HCEC 1CT (cell line): ENCODE measurements at regions not wholly inside any gene's neighbourhood (a gene's known extent, or its start where the extent isn't known, plus 50 kb on each side); places are given as distances from the start of the nearest gene placed in this dataset.

Source experiments
- DNase-seq: peaks from one replicate; pipeline ENCODE4 v3.0.0-alpha.2; 2017

- no peak for DNase-seq
These were observed 104.2 kb upstream of the HSD17B12 start for GRCh38 chr11:43576320-43576802.

GRCh38 chr11:43576803-43577521 lies 103.6 kb upstream of the HSD17B12 start:
- peak; percentile 48 for DNase-seq

GRCh38 chr11:43577566-43578264 lies 102.8 kb upstream of the HSD17B12 start:
- no peak for DNase-seq

GRCh38 chr11:43578346-43579170 lies 102.0 kb upstream of the HSD17B12 start:
- DNase-seq, result peak; percentile 77

- peak; percentile 52 for DNase-seq
These were observed 101.2 kb upstream of the HSD17B12 start for GRCh38 chr11:43579171-43579918.

- no peak for DNase-seq
These were observed 100.6 kb upstream of the HSD17B12 start for GRCh38 chr11:43579919-43580276.

GRCh38 chr11:43580735-43581369 lies 99.7 kb upstream of the HSD17B12 start:
- no peak for DNase-seq

GRCh38 chr11:43581370-43582023 lies 99.0 kb upstream of the HSD17B12 start:
- DNase-seq, result no peak

- DNase-seq, result no peak
These were observed 98.3 kb upstream of the HSD17B12 start for GRCh38 chr11:43582024-43582862.

- no peak for DNase-seq
These were observed 97.6 kb upstream of the HSD17B12 start for GRCh38 chr11:43582863-43583462.

- DNase-seq, result no peak
These were observed 97.0 kb upstream of the HSD17B12 start for GRCh38 chr11:43583548-43583947.

GRCh38 chr11:43585877-43586608 lies 94.5 kb upstream of the HSD17B12 start:
- no peak for DNase-seq

GRCh38 chr11:43589601-43590250 lies 90.8 kb upstream of the HSD17B12 start:
- no peak for DNase-seq

- DNase-seq, result no peak
These were observed 79.0 kb upstream of the HSD17B12 start for GRCh38 chr11:43601511-43601910.

GRCh38 chr11:43602670-43603069 lies 77.9 kb upstream of the HSD17B12 start:
- no peak for DNase-seq

- no peak for DNase-seq
These were observed 66.3 kb upstream of the HSD17B12 start for GRCh38 chr11:43614214-43614613.

GRCh38 chr11:43619863-43620505 lies 60.6 kb upstream of the HSD17B12 start:
- no peak for DNase-seq

GRCh38 chr11:43626798-43627197 lies 53.7 kb upstream of the HSD17B12 start:
- no peak for DNase-seq
